ENCODE measurements at regions not wholly inside any gene's neighbourhood (a gene's known extent, or its start where the extent isn't known, plus 50 kb on each side); places are given as distances from the start of the nearest gene placed in this dataset.
"Not testable (repeated sequence)": the region's sequence is repeated elsewhere in the genome, so short reads cannot be mapped to it uniquely, and the experiment has no call there.

GRCh38 chr7:38331853-38332595 is 58.6 kb upstream of the TARP start:
- H3K9me3 ChIP-seq, H3K27me3 ChIP-seq, H3K4me3 ChIP-seq, DNase-seq, H3K4me1 ChIP-seq, H3K36me3 ChIP-seq, H3K27ac ChIP-seq: not testable (repeated sequence)

GRCh38 chr7:38330861-38331621 is 57.6 kb upstream of the TARP start:
- H3K36me3 ChIP-seq, result no peaks in the 10 kb centered on the region
- no peaks in the 10 kb centered on the region for H3K9me3 ChIP-seq
- H3K4me3 ChIP-seq, result no peak overlapping the region
- H3K4me1 ChIP-seq, result peaks cover 0 to 5% (median 0%) of the 10 kb centered on the region in 4 donors
- DNase-seq, result no peak
- TF ChIP-seq POLR2A (IDR thresholded peaks at IDR 0.05) (no peak), CTCF (IDR thresholded peaks at IDR 0.05) (peak in 1 of 6 experiments; percentile 25)
- H3K27me3 ChIP-seq, result no peaks in the 10 kb centered on the region
- peak overlapping the region in 1 of 4 donors; percentile 46 for H3K27ac ChIP-seq

- H3K36me3 ChIP-seq, result no peaks in the 10 kb centered on the region
- H3K4me1 ChIP-seq, result no peaks in the 10 kb centered on the region
- TF ChIP-seq POLR2A (IDR thresholded peaks at IDR 0.05), result no peak
- TF ChIP-seq CTCF (IDR thresholded peaks at IDR 0.05), result no peak
- H3K4me3 ChIP-seq, result no peak overlapping the region
- H3K27me3 ChIP-seq, result no peaks in the 10 kb centered on the region
- H3K9me3 ChIP-seq, result no peaks in the 10 kb centered on the region
- no peak for DNase-seq
- H3K27ac ChIP-seq, result peak overlapping the region in 1 of 4 donors; percentile 4
Measured at GRCh38 chr7:38330039-38330438, 56.6 kb upstream of the TARP start.

- no peaks in the 10 kb centered on the region for H3K27me3 ChIP-seq
- no peak for DNase-seq
- no peak for TF ChIP-seq POLR2A (IDR thresholded peaks at IDR 0.05)
- TF ChIP-seq CTCF (IDR thresholded peaks at IDR 0.05), result no peak
- H3K9me3 ChIP-seq, result no peaks in the 10 kb centered on the region
- H3K27ac ChIP-seq, result no peak overlapping the region
- H3K36me3 ChIP-seq, result no peaks in the 10 kb centered on the region
- no peak overlapping the region for H3K4me3 ChIP-seq
- H3K4me1 ChIP-seq, result no peaks in the 10 kb centered on the region
Measured at GRCh38 chr7:38329340-38329739, 55.9 kb upstream of the TARP start.

- DNase-seq, result no peak
- Histone ChIP-seq H3K36me3 (no peaks in the 10 kb centered on the region), H3K9me3 (no peaks in the 10 kb centered on the region), H3K27me3 (no peaks in the 10 kb centered on the region), H3K4me3 (no peak overlapping the region), H3K27ac (no peak overlapping the region), H3K4me1 (no peaks in the 10 kb centered on the region)
- no peak for TF ChIP-seq CTCF (IDR thresholded peaks at IDR 0.05)
- TF ChIP-seq POLR2A (IDR thresholded peaks at IDR 0.05), result no peak
Measured at GRCh38 chr7:38328814-38329213, 55.4 kb upstream of the TARP start.

GRCh38 chr7:38327637-38328036 is 54.2 kb upstream of the TARP start:
- H3K9me3 ChIP-seq, result no peaks in the 10 kb centered on the region
- H3K4me3 ChIP-seq, result no peak overlapping the region
- TF ChIP-seq POLR2A (IDR thresholded peaks at IDR 0.05) (no peak), CTCF (IDR thresholded peaks at IDR 0.05) (no peak)
- H3K4me1 ChIP-seq, result no peaks in the 10 kb centered on the region
- no peak overlapping the region for H3K27ac ChIP-seq
- H3K36me3 ChIP-seq, result no peaks in the 10 kb centered on the region
- no peak for DNase-seq
- H3K27me3 ChIP-seq, result no peaks in the 10 kb centered on the region
